Activated CD4-positive, alpha-beta T cell treated with anti-CD3 and anti-CD28 coated beads, Interleukin-2, amount 50 U/mL, for 4 hours (primary cell): ENCODE measurements at regions not wholly inside any gene's neighbourhood (a gene's known extent, or its start where the extent isn't known, plus 50 kb on each side); places are given as distances from the start of the nearest gene placed in this dataset.

ENCODE experiments used
- DNase-seq, 2 experiments: peaks; one replicate each; pipeline ENCODE4 v3.0.0-alpha.2; 2020

DNA sequence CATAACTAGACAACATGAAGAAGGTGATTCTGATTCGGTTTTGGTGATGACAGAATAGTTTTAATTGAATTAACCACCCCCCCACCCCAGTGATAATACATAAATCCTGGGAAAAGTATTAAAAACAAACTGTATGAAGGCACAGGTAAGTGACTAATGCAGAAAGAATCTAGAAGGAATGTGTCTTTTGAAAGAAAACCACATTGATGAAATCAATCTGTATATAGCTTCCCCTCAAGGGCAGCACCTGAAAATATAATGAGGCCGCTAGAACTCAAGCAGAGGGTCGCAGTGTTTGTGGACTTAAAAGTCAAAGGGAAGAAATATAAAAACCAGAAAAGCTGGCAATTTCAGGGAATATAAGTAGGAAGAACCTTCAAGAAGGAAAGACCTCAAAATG is 580.5 kb upstream of the CHORDC1 start:
- no peak for DNase-seq

- no peak for DNase-seq
Observed at GRCh38 chr11:90798769-90799168, 575.9 kb upstream of the CHORDC1 start.

DNA sequence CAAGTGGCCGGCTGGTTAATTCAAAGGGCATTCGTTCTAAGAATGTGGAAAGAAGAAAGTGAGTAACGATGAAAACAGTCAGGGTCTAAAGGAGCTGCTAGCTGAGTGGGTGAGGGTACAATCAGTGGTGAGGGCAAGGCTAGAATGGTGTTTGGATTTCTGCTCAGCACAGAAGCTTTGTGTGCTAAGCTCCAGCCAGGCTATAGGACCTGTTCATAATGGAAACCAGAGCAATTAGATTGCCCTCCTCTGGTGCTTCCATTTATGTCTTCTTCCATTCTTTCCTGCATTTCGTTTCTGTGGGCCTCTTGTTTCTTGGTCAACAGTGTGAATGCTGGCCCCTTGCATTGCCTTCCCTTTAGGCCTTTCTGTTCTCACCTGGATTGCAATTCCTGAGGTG is 572.9 kb upstream of the CHORDC1 start:
- no peak for DNase-seq

DNA sequence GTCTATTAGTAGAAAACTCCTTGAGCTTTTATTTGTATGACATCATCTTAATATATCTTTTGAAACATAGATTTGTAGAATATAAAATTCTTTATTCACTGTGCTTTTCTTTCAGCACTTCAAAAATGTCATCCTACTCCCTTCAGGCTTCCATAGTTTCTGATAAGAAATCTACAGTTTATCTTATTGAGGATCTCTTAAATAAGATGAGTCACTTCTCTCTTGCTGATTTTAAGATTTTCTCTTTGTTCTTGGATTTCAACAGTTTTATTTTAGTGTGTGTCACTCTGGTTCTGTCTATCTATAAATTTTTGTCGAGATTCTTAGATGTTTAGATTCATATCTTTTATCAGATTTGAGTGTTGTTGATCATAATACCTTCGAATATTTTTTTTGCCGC is 566.1 kb upstream of the CHORDC1 start:
- no peak for DNase-seq

DNA sequence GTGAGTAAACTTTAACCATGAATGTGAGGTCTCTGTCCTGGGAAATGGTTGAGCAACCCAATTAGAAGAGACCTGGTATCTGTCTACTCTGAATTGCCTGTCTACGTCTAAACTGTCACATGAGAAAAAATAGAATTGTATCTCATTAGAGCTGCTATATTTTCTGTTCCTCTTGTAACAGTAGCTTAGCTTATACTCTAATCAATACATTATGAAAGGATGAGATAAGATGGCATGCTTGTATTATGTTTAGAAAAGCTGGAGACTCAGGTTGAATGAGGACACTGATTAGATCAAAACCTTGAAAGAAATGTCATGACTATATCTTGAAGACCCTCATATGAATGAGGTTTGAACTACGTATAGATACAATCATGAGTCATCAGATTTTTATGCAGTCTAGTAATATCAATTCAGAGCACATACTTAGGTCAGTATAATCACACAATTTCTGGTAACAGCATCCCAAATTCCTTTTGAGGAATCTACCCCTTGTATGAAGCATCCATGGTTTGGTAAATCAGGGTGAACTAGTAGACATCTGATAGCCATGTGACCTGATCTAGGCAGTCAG is 561.5 kb upstream of the CHORDC1 start:
- DNase-seq: no peak

DNA sequence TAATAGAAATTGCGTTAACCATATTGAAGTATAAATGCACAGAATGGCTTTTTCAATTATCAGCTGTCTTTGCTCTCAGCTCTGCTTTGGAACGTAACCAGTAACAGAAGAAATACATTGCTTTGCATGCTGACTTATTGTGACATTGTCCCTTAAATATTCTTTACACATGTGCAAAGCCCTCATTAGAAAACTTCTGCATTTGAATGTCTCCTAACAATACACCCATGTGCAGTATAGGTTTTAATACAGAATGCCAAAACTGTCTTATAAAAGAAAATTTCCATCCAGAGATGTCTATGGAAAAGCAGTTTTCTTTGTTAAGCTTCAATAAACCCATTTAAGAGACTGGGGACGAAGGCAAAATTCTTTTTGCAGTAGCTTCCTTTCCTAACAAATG is 560.3 kb upstream of the CHORDC1 start:
- no peak for DNase-seq

- no peak for DNase-seq
Observed at GRCh38 chr11:90779098-90779497, 556.2 kb upstream of the CHORDC1 start.

GRCh38 chr11:90775567-90776165 is 552.8 kb upstream of the CHORDC1 start:
- no peak for DNase-seq

- no peak for DNase-seq
Observed at GRCh38 chr11:90774727-90775566, 552.1 kb upstream of the CHORDC1 start.

DNA sequence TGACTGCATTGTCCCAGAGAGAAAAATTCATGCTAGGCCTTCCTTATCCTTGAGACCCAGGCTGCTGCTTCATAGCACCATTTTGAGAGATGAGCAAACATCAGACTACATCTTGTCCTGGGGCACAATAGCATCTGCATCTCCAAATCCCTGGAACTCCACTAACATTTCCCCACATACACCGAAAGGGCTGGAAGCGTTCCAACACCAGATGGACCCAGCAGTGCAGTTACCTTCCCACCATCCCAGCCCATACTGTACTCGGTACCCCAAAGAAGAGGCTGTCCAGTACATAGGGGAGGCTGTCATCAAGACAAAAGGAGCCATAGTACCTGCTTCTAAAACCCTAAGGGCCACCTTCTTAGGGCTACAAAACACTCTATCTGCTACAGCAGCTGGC is 547.2 kb upstream of the CHORDC1 start:
- no peak for DNase-seq

DNA sequence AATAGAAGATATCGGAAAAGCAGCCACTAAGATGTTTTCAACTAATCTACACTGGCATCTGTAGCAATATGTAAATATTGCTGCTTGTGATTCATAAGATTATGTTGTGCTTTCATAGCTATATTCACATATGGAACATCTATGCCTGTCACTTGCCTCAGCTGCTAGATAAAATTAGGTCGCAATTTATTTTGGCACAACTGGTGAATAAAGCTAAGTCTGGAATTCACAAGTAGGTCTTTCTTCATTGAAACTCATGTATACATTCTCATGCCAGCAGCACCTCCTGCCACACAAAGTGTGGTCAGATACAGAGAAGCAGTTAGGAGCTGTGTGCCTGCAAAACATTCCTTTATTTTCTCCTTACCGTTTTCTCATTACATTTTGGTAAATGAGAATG is 543.3 kb upstream of the CHORDC1 start:
- DNase-seq: no peak

GRCh38 chr11:90764691-90765090 is 541.8 kb upstream of the CHORDC1 start:
- no peak for DNase-seq

GRCh38 chr11:90757849-90758494 is 535.1 kb upstream of the CHORDC1 start:
- DNase-seq: no peak

GRCh38 chr11:90756617-90757016 is 533.8 kb upstream of the CHORDC1 start:
- no peak for DNase-seq

DNA sequence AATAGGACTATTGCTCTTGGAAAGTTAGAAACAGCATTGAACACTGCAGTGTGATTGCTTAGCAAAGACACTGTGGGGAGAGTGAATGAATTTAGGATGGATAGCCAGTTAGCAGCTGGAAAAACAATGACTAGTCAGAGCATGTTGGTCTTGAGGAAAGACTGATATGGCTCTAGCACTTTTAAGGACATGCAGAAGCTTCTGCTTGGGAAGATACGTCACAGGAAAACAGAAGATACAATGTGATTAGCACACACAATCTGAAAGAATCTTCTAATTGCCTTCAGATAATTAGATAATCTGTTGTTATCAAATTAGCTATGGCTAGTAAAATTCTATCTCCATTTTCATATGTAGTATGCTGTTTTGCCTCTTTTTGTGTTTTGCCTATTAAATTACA is 530.7 kb upstream of the CHORDC1 start:
- DNase-seq: no peak

- no peak for DNase-seq
Observed at GRCh38 chr11:90747057-90747456, 524.2 kb upstream of the CHORDC1 start.

DNA sequence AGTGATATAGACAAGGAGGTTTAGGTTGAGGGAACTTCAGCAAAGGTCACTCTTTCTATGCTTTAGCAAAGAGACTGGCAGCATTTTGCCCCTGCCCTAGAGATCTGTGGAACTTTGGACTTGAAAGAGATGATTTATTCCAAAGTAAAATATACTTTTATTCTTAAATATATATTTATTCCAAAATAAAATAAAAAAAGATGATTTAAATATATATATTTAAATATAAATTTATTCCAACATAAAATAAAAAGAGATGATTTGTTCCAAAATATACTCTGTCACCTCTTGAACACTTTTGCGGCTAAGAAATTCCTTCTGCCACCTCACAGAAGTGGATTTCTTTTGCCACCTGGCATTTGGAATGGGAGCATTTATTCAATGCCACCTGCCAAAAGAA is 521.3 kb upstream of the CHORDC1 start:
- no peak for DNase-seq

GRCh38 chr11:90738799-90739198 is 516.0 kb upstream of the CHORDC1 start:
- DNase-seq: no peak

GRCh38 chr11:90737444-90738050 is 514.7 kb upstream of the CHORDC1 start:
- DNase-seq: no peak

GRCh38 chr11:90732486-90732885 is 509.6 kb upstream of the CHORDC1 start:
- DNase-seq: no peak

GRCh38 chr11:90723475-90723874 is 500.6 kb upstream of the CHORDC1 start:
- no peak for DNase-seq

DNA sequence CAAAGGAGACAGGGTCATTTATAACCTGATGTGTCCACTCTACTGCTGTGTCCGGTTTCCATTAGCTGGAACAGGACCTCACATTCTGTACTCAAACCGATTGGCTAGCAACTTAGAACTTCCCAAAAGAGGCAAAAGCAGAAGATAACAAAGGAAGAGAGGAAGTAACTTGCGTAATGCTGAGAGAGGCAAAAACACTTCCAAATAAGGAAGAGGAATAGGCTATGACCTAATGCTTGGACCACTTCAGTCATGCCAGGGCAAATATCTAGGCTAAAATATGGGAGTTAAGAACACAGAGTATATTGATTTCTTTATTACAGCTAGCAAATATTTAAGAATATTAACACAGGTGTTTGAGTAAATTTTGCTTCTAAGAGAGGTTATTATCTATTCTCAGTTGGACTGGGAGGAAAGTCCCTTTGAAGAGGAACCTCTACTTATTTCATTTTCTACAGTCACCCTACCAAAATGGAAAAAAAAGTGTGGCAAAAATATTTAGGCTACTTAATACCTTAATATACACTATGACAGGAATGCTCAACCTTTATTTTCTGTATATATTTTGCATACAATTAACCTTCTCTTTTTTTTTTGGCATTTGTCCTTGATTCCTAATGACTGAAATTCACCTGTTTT is 499.8 kb upstream of the CHORDC1 start:
- DNase-seq: no peak

DNA sequence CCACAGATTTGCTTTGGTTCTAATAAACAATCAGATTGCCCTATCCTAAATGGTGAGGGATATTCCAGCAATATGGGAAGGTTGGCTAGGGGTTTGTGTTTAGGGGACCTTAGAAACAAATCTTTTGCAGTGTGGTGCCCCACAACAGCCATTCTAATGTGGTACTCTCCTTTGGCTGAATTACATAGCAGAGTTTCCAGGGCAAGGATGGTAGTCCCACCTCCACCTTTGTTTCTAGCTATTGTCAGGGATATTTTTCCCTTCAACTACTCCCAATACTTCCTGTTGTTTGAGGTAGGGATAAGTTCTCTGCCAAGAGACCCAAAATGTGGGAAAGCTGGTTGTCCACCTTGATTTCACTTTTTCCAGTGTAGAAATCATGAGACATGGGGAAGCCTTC is 494.7 kb upstream of the CHORDC1 start:
- no peak for DNase-seq
